WERI-Rb-1 (cell line): ENCODE measurements at regions not wholly inside any gene's neighbourhood (a gene's known extent, or its start where the extent isn't known, plus 50 kb on each side); places are given as distances from the start of the nearest gene placed in this dataset.

Experiments
- DNase-seq: peaks from one replicate; pipeline ENCODE4 v3.0.0-alpha.2; 2020
- H3K27ac ChIP-seq: fragments of 250-450 bp; sonication (Bioruptor Pico); 2 replicates; pipeline ENCODE4 v1.5.1; 2020; ENCODE audit warnings: mild to moderate bottlenecking, moderate library complexity
- H3K27me3 ChIP-seq: fragments of 250-450 bp; sonication (Bioruptor Pico); 2 replicates; pipeline ENCODE4 v1.5.1; 2021; ENCODE audit warnings: mild to moderate bottlenecking, low read depth, moderate library complexity; ENCODE audit not compliant: insufficient read depth, severe bottlenecking
- H3K36me3 ChIP-seq: fragments of 250-450 bp; sonication (Bioruptor Pico); 2 replicates; pipeline ENCODE4 v1.5.1; 2020; ENCODE audit warnings: mild to moderate bottlenecking, moderate library complexity
- H3K4me3 ChIP-seq: 2 replicates; pipeline ENCODE4 v1.5.1; 2011; ENCODE audit warnings: low read depth, mild to moderate bottlenecking, control low read depth, low read length
- H3K9me3 ChIP-seq: fragments of 250-450 bp; sonication (Bioruptor Pico); 2 replicates; pipeline ENCODE4 v1.5.1; 2021; ENCODE audit warnings: mild to moderate bottlenecking, moderate library complexity; ENCODE audit not compliant: severe bottlenecking
- CTCF ChIP-seq: IDR thresholded peaks from 2 replicates; pipeline ENCODE4 v1.5.1; 2011; ENCODE audit warnings: low read depth, mild to moderate bottlenecking, control low read depth, inconsistent platforms, low read length

GRCh38 chr16:8178271-8178670 lies 412.0 kb downstream of the TMEM114 start:
- Histone ChIP-seq H3K9me3 (no peaks in the 10 kb centered on the region), H3K27me3 (no peaks in the 10 kb centered on the region), H3K4me3 (no peak overlapping the region), H3K36me3 (no peaks in the 10 kb centered on the region), H3K27ac (no peak overlapping the region)
- no peak for DNase-seq
- TF ChIP-seq CTCF: no peak

- no peaks in the 10 kb centered on the region for H3K36me3 ChIP-seq
- peaks cover 2% of the 10 kb centered on the region for H3K27me3 ChIP-seq
- DNase-seq: no peak
- no peaks in the 10 kb centered on the region for H3K9me3 ChIP-seq
- no peak overlapping the region for H3K4me3 ChIP-seq
- no peak for TF ChIP-seq CTCF
- H3K27ac ChIP-seq: no peak overlapping the region
Observed at GRCh38 chr16:8175411-8175810, 414.9 kb downstream of the TMEM114 start.

- H3K36me3 ChIP-seq: no peaks in the 10 kb centered on the region
- peak; percentile 93 for TF ChIP-seq CTCF
- peaks cover 6% of the 10 kb centered on the region for H3K27me3 ChIP-seq
- H3K4me3 ChIP-seq: no peak overlapping the region
- no peaks in the 10 kb centered on the region for H3K9me3 ChIP-seq
- H3K27ac ChIP-seq: no peak overlapping the region
- DNase-seq: peak; percentile 82
Observed at GRCh38 chr16:8173111-8173644, 417.1 kb downstream of the TMEM114 start.

GRCh38 chr16:8172551-8172950 lies 417.8 kb downstream of the TMEM114 start:
- H3K27me3 ChIP-seq: peaks cover 13% of the 10 kb centered on the region
- no peak for DNase-seq
- no peak overlapping the region for H3K4me3 ChIP-seq
- H3K9me3 ChIP-seq: no peaks in the 10 kb centered on the region
- no peak overlapping the region for H3K27ac ChIP-seq
- no peaks in the 10 kb centered on the region for H3K36me3 ChIP-seq
- TF ChIP-seq CTCF: no peak

GRCh38 chr16:8168016-8168415 lies 422.3 kb downstream of the TMEM114 start:
- Histone ChIP-seq H3K36me3 (no peaks in the 10 kb centered on the region), H3K27me3 (peaks cover 13% of the 10 kb centered on the region), H3K9me3 (no peaks in the 10 kb centered on the region), H3K27ac (no peak overlapping the region), H3K4me3 (no peak overlapping the region)
- no peak for TF ChIP-seq CTCF
- DNase-seq: no peak

GRCh38 chr16:8167436-8167835 lies 422.9 kb downstream of the TMEM114 start:
- no peak overlapping the region for H3K4me3 ChIP-seq
- no peak overlapping the region for H3K27ac ChIP-seq
- H3K36me3 ChIP-seq: no peaks in the 10 kb centered on the region
- H3K27me3 ChIP-seq: peaks cover 13% of the 10 kb centered on the region
- H3K9me3 ChIP-seq: no peaks in the 10 kb centered on the region
- no peak for DNase-seq
- no peak for TF ChIP-seq CTCF
